ENCODE measurements at regions not wholly inside any gene's neighbourhood (a gene's known extent, or its start where the extent isn't known, plus 50 kb on each side); places are given as distances from the start of the nearest gene placed in this dataset.

GRCh38 chr1:222040121-222040805, 298.4 kb upstream of the DUSP10 start:
- no peak overlapping the region for H3K27ac ChIP-seq (ENCODE audit: low read depth, low read length)
- H3K27me3 Mint-ChIP-seq (ENCODE audit: insufficient read depth), result peaks cover 2% of the 10 kb centered on the region
- H3K9me3 ChIP-seq (ENCODE audit: control insufficient read depth, low read length), result peaks cover 8% of the 10 kb centered on the region
- no peak overlapping the region for H3K9ac ChIP-seq (ENCODE audit: extremely low read depth, low read length, poor library complexity, severe bottlenecking)
- no peak for DNase-seq
- peaks cover 1% of the 10 kb centered on the region for H3K36me3 Mint-ChIP-seq (ENCODE audit: low read depth)
- H3K36me3 ChIP-seq (ENCODE audit: control insufficient read depth, insufficient read depth, low read length), result no peaks in the 10 kb centered on the region
- H3K4me3 Mint-ChIP-seq, result no peak overlapping the region
- H3K9me3 Mint-ChIP-seq, result no peaks in the 10 kb centered on the region
- TF ChIP-seq CTCF (conservative IDR thresholded peaks at IDR 0.05), result no peak
- no peaks in the 10 kb centered on the region for H3K4me1 Mint-ChIP-seq
- no peaks in the 10 kb centered on the region for H3K27me3 ChIP-seq (ENCODE audit: control insufficient read depth, insufficient read depth, low read length, poor library complexity, severe bottlenecking)
- no peak overlapping the region for H3K4me3 ChIP-seq (ENCODE audit: low read length)
- no peaks in the 10 kb centered on the region for H3K4me1 ChIP-seq (ENCODE audit: control insufficient read depth, insufficient read depth, low read length)
- H3K27ac Mint-ChIP-seq, result no peak overlapping the region
- WGBS, 2 experiments (ENCODE audit: insufficient coverage in 1 of 2, insufficient read length in 1 of 2), result 95 to 97% methylated on average over 6 to 11 of the region's 11 CpGs

- no peak for TF ChIP-seq CTCF (conservative IDR thresholded peaks at IDR 0.05)
- H3K27ac Mint-ChIP-seq, result no peak overlapping the region
- H3K4me1 Mint-ChIP-seq, result no peaks in the 10 kb centered on the region
- WGBS, 2 experiments (ENCODE audit: insufficient coverage in 1 of 2, insufficient read length in 1 of 2), result 85 to 92% methylated on average over 2 to 3 of the region's 3 CpGs
- no peak overlapping the region for H3K4me3 ChIP-seq (ENCODE audit: low read length)
- no peaks in the 10 kb centered on the region for H3K4me1 ChIP-seq (ENCODE audit: control insufficient read depth, insufficient read depth, low read length)
- no peak overlapping the region for H3K4me3 Mint-ChIP-seq
- H3K27ac ChIP-seq (ENCODE audit: low read depth, low read length), result no peak overlapping the region
- peaks cover 4% of the 10 kb centered on the region for H3K36me3 Mint-ChIP-seq (ENCODE audit: low read depth)
- H3K27me3 ChIP-seq (ENCODE audit: control insufficient read depth, insufficient read depth, low read length, poor library complexity, severe bottlenecking), result no peaks in the 10 kb centered on the region
- H3K27me3 Mint-ChIP-seq (ENCODE audit: insufficient read depth), result peaks cover 4% of the 10 kb centered on the region
- no peaks in the 10 kb centered on the region for H3K9me3 Mint-ChIP-seq
- no peaks in the 10 kb centered on the region for H3K36me3 ChIP-seq (ENCODE audit: control insufficient read depth, insufficient read depth, low read length)
- H3K9ac ChIP-seq (ENCODE audit: extremely low read depth, low read length, poor library complexity, severe bottlenecking), result no peak overlapping the region
- H3K9me3 ChIP-seq (ENCODE audit: control insufficient read depth, low read length), result peaks cover 12% of the 10 kb centered on the region
- no peak for DNase-seq
These were observed 297.1 kb upstream of the DUSP10 start for GRCh38 chr1:222038971-222039370.

GRCh38 chr1:222037720-222038119, 295.8 kb upstream of the DUSP10 start:
- Mint-ChIP-seq H3K4me3 (no peak overlapping the region), H3K27me3 (ENCODE audit: insufficient read depth) (peaks cover 7% of the 10 kb centered on the region), H3K36me3 (ENCODE audit: low read depth) (peaks cover 4% of the 10 kb centered on the region), H3K4me1 (no peaks in the 10 kb centered on the region), H3K27ac (no peak overlapping the region), H3K9me3 (no peaks in the 10 kb centered on the region)
- H3K9me3 ChIP-seq (ENCODE audit: control insufficient read depth, low read length), result peaks cover 12% of the 10 kb centered on the region
- no peak overlapping the region for H3K4me3 ChIP-seq (ENCODE audit: low read length)
- no peaks in the 10 kb centered on the region for H3K4me1 ChIP-seq (ENCODE audit: control insufficient read depth, insufficient read depth, low read length)
- H3K27me3 ChIP-seq (ENCODE audit: control insufficient read depth, insufficient read depth, low read length, poor library complexity, severe bottlenecking), result no peaks in the 10 kb centered on the region
- H3K9ac ChIP-seq (ENCODE audit: extremely low read depth, low read length, poor library complexity, severe bottlenecking), result no peak overlapping the region
- no peak overlapping the region for H3K27ac ChIP-seq (ENCODE audit: low read depth, low read length)
- no peaks in the 10 kb centered on the region for H3K36me3 ChIP-seq (ENCODE audit: control insufficient read depth, insufficient read depth, low read length)
- DNase-seq, result no peak
- no peak for TF ChIP-seq CTCF (conservative IDR thresholded peaks at IDR 0.05)
